GM21390 (cell line): ENCODE measurements at regions not wholly inside any gene's neighbourhood (a gene's known extent, or its start where the extent isn't known, plus 50 kb on each side); places are given as distances from the start of the nearest gene placed in this dataset.

Experiments used
- ATAC-seq: cut with Tn5 transposase; IDR thresholded peaks from one replicate; pipeline ENCODE4 v1.9.1; 2021; ENCODE audit not compliant: unreplicated experiment

DNA sequence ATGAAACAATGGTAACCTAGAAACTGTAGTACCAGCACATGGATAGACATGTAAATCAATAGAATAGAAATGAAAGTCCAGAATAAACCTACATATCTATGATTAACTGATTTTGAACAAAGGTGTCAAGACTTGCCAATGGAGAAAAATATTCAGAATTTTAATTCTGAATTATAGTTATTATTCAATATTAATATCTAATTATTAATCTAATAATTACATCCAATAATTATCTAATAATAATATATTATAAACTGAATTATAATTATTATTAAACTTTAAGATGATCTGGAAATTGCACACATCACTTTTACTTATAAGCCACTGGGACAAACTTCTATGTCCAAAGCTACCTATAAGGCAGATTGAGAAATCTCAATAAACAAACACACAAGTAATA is 1365.2 kb upstream of the ADGRL3 start:
- ATAC-seq = no peak

DNA sequence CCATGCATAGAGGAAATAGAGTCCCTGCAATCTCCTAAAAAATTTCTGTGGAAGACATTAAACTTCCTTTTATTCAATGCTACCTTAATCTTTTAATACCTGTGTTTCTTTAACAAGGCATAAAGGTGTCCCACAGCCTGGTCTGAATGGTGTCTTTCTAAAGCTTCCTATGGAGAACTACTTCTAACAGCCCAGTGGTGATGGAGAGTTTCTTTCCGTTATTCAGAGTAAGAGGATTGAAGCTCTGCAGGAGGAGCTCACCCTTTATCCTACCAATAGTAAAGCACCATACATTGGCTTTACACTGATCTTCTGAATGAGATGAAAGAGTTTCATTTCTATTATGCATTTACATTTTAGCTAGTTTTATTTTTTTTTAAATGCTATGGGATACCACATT is 1362.4 kb upstream of the ADGRL3 start:
- ATAC-seq = no peak

GRCh38 chr4:59838236-59838635 is 1361.9 kb upstream of the ADGRL3 start:
- ATAC-seq = no peak

DNA sequence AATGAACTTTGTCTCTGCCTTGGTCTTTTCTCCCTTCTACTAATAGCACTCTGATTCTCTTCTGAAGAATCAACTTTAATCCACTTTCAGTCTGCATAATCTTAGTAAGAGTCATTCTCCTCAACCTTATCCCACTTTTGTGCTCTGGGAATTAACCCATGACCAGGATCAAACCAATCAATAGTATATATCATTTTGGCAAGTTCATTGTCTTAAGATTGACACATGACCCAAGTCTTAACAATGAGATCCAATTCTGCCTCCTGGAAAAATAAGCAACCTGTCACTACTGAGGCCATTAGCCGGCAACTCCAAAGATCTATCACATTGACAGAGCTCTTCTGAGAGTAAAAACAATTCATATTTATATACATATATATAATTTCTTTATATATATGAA is 1358.4 kb upstream of the ADGRL3 start:
- ATAC-seq = no peak

DNA sequence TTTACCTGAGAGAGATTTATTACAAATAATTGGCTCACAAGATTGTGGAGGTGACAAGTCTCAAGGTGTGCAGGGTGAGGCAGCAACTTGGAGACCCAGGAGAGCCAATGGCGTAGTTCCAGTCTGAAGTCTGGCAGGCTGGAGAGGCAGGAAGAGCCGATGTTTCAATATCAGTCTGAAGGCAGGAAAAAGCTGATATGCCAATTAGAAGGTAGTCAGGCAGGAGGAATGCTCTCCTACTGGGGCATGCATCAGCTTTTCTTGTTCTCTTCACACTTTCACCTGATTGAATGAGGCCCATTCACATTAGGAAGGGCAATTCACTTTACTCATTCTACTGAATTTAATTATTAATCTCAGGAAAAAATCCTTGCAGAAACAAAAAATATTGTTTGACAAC is 1351.7 kb upstream of the ADGRL3 start:
- no peak for ATAC-seq

DNA sequence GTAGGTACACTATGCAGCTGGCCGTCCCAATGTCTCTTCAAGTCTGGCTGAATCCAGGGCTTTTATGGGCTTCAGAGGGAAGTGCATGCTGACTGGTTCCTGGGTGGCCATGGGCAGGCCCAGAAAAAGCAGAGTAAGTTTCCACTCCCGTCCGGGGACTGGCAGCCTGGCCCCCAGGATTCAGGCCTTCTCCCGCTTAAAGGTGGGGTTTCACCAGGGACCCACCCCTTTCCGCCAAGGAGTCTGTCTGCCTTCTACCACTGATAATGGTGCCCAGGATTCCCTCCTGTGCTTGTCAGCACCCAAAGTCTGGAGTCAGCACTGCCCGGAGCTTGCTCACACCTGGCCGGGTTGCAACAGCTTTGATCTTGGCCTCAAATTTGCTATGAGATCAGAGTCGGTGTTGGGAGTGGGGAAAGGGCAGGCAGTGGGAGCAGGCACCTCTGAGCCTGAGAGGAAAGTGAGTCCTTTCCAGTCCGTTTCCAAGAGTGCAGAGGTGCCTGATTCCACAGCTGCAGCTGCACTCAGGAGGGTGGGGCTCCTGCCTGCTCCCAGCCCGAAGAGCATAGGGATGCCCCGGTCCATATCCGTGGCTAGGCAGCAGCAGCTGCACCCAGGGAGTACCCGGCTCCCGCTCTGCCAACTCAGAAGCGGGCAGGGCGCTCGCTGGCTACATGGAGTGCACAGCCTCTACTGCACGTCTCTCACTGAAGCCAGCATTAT is 1344.3 kb upstream of the ADGRL3 start:
- ATAC-seq = no peak

DNA sequence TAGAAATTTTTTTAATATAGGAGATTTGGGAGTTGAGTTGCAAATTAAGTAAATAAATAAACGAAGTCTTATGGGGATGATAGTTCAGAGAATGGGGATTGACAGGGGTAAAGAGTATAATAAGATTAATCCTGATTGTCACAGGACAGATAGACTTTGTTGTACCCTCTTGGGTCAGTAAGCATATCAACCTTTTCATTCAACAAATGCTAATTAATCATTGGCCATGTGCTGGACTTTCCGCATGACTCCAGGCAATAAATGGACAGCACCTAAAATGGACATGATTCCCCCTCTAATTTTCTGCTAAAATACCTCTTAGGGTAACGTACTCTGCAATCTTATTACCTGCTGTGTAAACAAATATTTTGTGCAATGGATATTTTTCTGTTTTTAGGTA is 1331.1 kb upstream of the ADGRL3 start:
- ATAC-seq = no peak

DNA sequence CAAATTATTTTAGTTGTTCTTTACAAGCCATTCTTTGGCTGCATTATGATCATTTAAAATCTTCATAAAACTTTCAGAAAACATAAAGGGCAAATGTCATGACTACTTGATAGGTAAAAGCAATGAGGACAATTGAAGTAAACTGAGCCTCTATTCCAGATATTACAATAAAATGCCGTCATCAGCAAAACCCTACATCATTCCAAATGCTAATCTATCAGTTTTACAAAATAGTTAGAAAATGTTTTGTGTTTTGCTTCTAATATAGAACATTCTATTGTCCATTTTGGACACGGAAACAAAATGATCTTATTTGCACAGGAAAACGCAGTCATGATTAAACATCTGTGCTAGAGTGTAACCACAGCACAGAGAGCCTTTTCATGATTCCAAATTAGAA is 1330.6 kb upstream of the ADGRL3 start:
- ATAC-seq = no peak

GRCh38 chr4:59881632-59882031 is 1318.5 kb upstream of the ADGRL3 start:
- ATAC-seq = no peak

- ATAC-seq = no peak
Measured at GRCh38 chr4:59904331-59904730, 1295.8 kb upstream of the ADGRL3 start.

- no peak for ATAC-seq
Measured at GRCh38 chr4:59920416-59920815, 1279.7 kb upstream of the ADGRL3 start.

DNA sequence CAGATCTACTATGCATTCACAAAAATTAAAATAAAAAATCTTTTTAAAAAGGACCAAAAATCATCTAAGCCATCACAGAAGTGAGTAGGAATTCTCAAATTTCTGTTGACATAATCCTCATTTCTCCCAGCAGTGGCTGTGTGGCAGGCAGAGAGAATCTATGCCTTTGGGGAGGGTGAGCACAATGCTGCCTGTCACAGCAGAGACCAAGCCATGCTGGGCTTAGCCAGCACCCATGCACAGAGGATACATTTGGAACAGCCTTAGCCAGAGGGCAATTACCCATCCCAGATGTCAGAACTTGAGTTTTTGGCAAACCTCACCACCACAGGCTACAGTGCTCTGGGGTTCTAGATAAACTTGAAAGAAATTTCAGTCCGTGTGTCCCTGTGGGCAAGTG is 1274.8 kb upstream of the ADGRL3 start:
- ATAC-seq = no peak

GRCh38 chr4:59936566-59936965 is 1263.6 kb upstream of the ADGRL3 start:
- no peak for ATAC-seq

- ATAC-seq = no peak
Measured at GRCh38 chr4:59938166-59938565, 1262.0 kb upstream of the ADGRL3 start.

DNA sequence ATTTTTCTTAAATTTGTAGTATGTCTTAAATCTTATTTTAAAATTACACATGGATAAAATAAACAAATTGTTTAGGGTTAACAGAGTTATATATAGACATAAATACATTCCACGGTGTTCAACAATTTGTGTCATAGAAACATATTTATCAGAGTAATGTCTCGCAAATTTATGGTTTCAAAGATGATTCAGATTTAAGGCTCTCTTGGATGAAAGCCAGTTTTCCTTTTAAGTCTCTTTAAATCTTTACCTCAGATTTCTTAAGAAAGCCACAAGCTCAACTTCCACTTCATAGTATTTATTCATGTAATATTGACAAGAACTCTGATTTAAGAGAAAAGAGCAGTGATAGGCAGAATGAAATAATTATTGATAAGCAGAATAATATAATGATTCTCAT is 1254.8 kb upstream of the ADGRL3 start:
- ATAC-seq = no peak

DNA sequence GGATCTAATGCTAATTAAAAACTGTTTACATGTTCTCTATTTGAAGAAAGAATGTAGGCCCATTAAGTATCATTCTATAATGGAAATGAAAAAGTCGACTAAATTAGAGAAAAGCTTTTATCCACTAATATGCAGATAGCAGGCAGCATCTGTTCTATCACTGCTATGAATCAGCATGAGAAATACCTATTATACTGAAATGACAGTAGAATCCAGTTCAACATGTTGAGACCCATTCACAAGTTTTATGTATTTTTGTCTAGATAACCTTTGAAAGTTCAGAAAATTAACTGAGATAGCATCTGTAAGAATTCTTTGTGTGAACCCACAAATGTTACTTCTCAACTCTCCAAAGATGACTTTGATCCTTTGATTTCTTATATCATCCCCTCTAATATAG is 1254.4 kb upstream of the ADGRL3 start:
- no peak for ATAC-seq

GRCh38 chr4:59956366-59956765 is 1243.8 kb upstream of the ADGRL3 start:
- no peak for ATAC-seq

DNA sequence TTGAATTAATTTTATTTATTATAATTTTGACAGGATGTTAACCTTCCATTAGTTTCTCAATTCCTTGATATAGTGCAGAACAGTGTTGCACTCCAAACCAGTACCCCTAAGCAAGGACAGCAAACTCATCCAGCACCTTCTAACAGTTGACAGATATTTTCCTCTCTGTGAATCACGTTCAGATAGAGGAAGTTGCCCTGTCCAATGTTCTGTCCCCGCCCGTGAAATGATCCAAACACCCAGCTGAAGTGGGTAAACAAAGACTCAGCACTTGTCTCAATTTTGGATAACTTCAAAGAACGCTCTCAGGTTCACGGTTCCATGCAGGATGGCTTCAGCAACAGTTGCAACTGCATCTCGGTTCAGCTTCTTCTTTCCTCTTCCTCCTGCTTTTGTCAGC is 1240.0 kb upstream of the ADGRL3 start:
- no peak for ATAC-seq

DNA sequence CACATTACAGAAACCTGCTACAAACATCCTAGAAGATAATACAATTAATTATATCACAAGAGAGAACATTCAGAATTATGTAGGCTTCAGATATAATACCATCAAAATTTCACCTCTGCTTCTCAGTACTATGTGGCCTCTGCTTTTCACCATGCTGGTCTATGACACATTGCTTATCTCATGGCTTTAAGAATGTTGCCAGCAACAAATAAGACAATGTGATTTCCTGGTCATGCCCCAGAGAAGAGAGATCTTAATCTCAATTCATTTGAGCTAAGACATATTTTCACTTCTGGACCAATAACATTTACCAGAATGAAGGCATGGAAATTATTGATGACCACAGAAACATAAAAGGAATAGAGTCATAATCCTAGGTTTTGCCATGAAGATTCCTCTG is 1233.4 kb upstream of the ADGRL3 start:
- ATAC-seq = no peak

- no peak for ATAC-seq
Measured at GRCh38 chr4:59968796-59969195, 1231.3 kb upstream of the ADGRL3 start.

- no peak for ATAC-seq
Measured at GRCh38 chr4:59969909-59970308, 1230.2 kb upstream of the ADGRL3 start.

GRCh38 chr4:59971952-59972351 is 1228.2 kb upstream of the ADGRL3 start:
- no peak for ATAC-seq

DNA sequence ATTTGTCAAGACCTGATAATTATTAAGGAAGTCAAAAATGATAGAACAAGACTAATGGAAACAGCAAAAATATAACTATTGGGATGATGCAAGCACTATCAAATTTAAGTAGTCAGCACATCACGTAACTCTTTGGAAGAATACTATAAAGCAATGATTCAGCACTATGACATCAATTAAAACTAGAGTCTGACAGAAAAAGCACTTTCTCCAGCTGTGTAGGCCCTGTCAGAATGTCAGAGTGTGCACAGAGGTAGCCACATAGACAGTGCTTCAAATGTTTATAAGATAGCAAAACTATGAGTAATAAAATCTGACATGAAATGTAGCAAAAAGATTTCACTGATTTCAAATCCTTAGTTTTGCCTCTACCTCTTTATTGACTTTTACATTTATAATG is 1226.6 kb upstream of the ADGRL3 start:
- ATAC-seq = no peak
